BLaER1 (cell line): ENCODE measurements at regions not wholly inside any gene's neighbourhood (a gene's known extent, or its start where the extent isn't known, plus 50 kb on each side); places are given as distances from the start of the nearest gene placed in this dataset.

ENCODE experiments used
- H3K27ac ChIP-seq: shearing (Covaris generic); formaldehyde crosslinking; 2 replicates; pipeline ENCODE4 v1.8.1; 2022
- H3K27me3 ChIP-seq: shearing (Covaris generic); formaldehyde crosslinking; 2 replicates; pipeline ENCODE4 v1.8.1; 2022
- H3K36me3 ChIP-seq: shearing (Covaris generic); formaldehyde crosslinking; 2 replicates; pipeline ENCODE4 v1.8.1; 2022
- H3K4me1 ChIP-seq: shearing (Covaris generic); formaldehyde crosslinking; 2 replicates; pipeline ENCODE4 v1.8.1; 2022
- H3K4me2 ChIP-seq: shearing (Covaris generic); formaldehyde crosslinking; 2 replicates; pipeline ENCODE4 v1.8.1; 2022
- H3K4me3 ChIP-seq: shearing (Covaris generic); formaldehyde crosslinking; 2 replicates; pipeline ENCODE4 v1.8.1; 2022
- H3K9ac ChIP-seq: shearing (Covaris generic); formaldehyde crosslinking; 2 replicates; pipeline ENCODE4 v1.8.1; 2022
- H3K9me3 ChIP-seq: shearing (Covaris generic); formaldehyde crosslinking; 2 replicates; pipeline ENCODE4 v1.8.1; 2022
- H4K20me1 ChIP-seq: shearing (Covaris generic); formaldehyde crosslinking; 2 replicates; pipeline ENCODE4 v1.8.1; 2022
- Cebpa-rat ChIP-seq: shearing (Covaris generic); IDR thresholded peaks from 2 replicates; pipeline ENCODE4 v1.8.1; 2022

DNA sequence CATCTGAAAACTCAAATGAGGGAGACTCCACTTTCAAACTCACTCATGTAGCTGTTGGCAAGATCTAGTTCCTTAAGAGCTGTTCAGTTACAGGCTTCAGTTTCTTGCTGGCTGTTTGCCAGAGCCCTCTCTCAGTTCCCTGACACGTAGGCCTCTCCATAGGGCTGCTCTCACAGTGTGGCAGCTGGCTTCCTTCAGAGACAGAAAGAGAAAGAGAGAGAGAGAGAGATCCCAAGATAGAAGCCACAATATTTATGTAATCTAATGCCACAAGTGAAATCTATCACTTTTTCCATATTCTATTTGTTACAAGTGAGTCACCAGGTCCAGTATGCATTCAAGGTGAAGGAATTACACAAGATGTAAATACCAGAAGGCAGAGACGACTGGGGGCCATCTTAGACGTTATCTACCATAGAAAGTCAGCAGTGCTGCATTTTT is 168.8 kb downstream of the RCN1 start:
- Histone ChIP-seq H4K20me1 (no peaks in the 10 kb centered on the region), H3K27me3 (no peaks in the 10 kb centered on the region), H3K4me3 (no peak overlapping the region), H3K4me1 (peaks cover 7% of the 10 kb centered on the region; the same call in 1 of the 2 replicates), H3K27ac (no peak overlapping the region), H3K9ac (no peak overlapping the region), H3K9me3 (no peaks in the 10 kb centered on the region), H3K4me2 (no peak overlapping the region; the same call in 1 of the 2 replicates), H3K36me3 (no peaks in the 10 kb centered on the region)
- no peak for TF ChIP-seq Cebpa-rat

DNA sequence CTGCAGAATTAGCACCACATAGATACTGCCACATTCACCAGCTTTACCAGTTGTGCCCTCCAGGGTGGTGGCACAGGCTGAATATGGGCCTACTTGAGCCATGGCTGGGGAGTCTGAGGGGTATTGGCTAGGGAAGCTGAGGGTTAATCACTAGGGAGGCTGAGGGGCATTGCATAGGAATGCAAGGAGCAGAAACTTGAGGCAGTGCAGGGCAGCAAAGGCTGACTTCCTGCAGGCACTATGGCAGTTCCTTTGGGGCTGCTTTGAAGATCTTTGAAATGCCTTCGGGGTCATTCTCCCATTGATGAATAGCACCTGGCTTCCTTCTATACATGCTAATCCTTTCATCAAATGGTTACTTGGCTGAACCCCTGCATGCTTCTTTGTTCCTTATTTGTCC is 171.5 kb downstream of the RCN1 start:
- Histone ChIP-seq H3K4me3 (no peak overlapping the region), H3K27ac (no peak overlapping the region), H3K9ac (no peak overlapping the region), H3K27me3 (no peaks in the 10 kb centered on the region), H3K9me3 (no peaks in the 10 kb centered on the region), H3K4me2 (no peak overlapping the region), H3K4me1 (peaks cover 7% of the 10 kb centered on the region; the same call in 1 of the 2 replicates), H3K36me3 (no peaks in the 10 kb centered on the region), H4K20me1 (no peaks in the 10 kb centered on the region)
- TF ChIP-seq Cebpa-rat: no peak

DNA sequence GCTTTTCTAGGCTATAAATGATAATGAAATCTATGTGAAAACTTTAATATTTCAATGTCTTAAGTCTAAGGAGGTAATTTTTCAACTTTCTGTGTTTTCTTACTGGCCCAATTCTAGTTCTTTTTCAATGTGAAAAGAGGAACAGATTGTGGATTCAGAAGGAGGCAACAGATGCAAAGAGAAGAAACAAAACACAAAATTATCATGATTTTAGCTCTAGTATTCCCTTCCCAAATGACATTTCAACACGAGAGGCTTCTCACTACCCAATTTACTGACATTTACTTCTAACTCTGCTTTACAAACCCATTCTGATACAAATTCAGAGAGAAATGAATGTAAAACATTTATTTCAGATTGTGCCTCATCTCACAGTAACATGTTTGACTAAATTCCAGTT is 169.4 kb downstream of the WT1 start:
- no peak overlapping the region for H3K4me3 ChIP-seq

DNA sequence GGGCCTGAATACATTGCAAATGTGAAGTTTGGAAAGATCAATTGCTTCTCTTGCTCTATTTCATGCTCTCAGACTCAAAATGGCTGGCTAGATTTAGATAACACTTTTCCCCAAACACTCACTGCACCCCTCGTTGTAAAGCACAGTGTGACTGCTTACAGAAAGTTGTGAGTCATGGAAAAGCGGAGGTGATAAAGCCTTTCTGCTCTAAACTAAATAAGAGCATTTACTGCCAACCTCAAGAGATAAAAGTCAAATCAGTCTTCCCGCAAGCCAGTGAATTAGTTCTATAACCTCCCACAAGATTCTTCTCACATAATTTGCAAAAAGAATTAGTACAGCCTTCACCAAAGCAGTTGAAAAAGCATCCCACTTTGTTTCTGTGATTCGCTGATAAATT is 168.7 kb downstream of the WT1 start:
- TF ChIP-seq Cebpa-rat: no peak

More for the DNA sequence above, 169.4 kb downstream of the WT1 start:
- H3K4me2 ChIP-seq: no peak overlapping the region
- H3K27ac ChIP-seq: no peak overlapping the region
- no peak for TF ChIP-seq Cebpa-rat
- H3K27me3 ChIP-seq: no peaks in the 10 kb centered on the region
- no peaks in the 10 kb centered on the region for H4K20me1 ChIP-seq
- H3K4me1 ChIP-seq: no peaks in the 10 kb centered on the region
- no peaks in the 10 kb centered on the region for H3K9me3 ChIP-seq
- H3K9ac ChIP-seq: no peak overlapping the region
- H3K36me3 ChIP-seq: no peaks in the 10 kb centered on the region

DNA sequence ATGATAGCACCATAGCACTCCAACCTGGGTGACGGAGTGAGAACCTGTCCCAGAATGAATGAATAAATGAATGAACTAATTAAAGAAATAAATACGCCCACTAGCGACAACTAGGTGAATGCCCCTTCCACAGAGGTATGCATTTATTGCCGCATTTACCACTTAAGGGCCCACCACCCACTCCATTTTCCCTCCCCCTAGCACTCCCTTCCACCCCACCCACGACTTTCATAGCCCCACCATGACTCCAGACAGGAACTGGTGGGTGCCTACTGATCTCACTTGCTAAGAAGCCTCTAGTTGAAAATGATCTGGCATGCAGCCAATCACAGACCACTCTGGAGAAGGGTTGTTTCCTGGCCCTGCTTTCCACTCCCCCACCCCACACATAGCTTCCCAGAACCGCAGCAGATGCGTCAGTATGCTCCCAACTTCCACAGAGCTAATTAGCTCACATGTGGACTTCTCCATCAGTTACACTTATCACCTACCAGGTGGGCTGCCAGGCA is 167.6 kb downstream of the WT1 start:
- Histone ChIP-seq H3K27ac (no peak overlapping the region), H3K4me2 (no peak overlapping the region), H4K20me1 (no peaks in the 10 kb centered on the region), H3K4me1 (no peaks in the 10 kb centered on the region), H3K9me3 (no peaks in the 10 kb centered on the region), H3K9ac (no peak overlapping the region), H3K4me3 (no peak overlapping the region), H3K27me3 (no peaks in the 10 kb centered on the region), H3K36me3 (no peaks in the 10 kb centered on the region)
- TF ChIP-seq Cebpa-rat: no peak

More for the DNA sequence above, 168.7 kb downstream of the WT1 start:
- no peaks in the 10 kb centered on the region for H3K36me3 ChIP-seq
- H4K20me1 ChIP-seq: no peaks in the 10 kb centered on the region
- no peak overlapping the region for H3K9ac ChIP-seq
- no peaks in the 10 kb centered on the region for H3K27me3 ChIP-seq
- no peak overlapping the region for H3K4me2 ChIP-seq
- no peak overlapping the region for H3K27ac ChIP-seq
- H3K9me3 ChIP-seq: no peaks in the 10 kb centered on the region
- no peaks in the 10 kb centered on the region for H3K4me1 ChIP-seq
- H3K4me3 ChIP-seq: no peak overlapping the region

DNA sequence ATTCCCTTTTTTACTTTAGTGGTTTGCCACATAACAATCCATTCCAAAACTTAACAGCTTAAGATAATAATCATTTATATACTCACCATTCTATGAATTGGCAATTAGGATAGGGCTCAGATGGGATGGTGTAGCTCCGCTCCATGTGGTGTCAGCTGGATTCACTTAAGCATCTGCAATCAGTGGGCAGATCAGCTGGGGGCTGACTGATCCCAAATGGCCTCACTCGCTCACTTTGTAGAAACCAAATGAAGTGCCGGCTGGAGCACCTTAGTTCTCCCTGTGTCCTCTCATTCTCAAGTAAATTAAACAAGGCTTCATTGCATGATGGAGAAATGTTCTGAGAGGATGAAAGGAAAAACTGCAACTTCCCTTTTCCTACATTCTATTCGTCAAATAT is 161.4 kb downstream of the WT1 start:
- no peak for TF ChIP-seq Cebpa-rat
- Histone ChIP-seq H3K36me3 (no peaks in the 10 kb centered on the region), H3K27ac (no peak overlapping the region), H3K4me1 (no peaks in the 10 kb centered on the region), H4K20me1 (no peaks in the 10 kb centered on the region), H3K4me2 (no peak overlapping the region), H3K9me3 (no peaks in the 10 kb centered on the region), H3K27me3 (no peaks in the 10 kb centered on the region), H3K9ac (no peak overlapping the region), H3K4me3 (no peak overlapping the region)

DNA sequence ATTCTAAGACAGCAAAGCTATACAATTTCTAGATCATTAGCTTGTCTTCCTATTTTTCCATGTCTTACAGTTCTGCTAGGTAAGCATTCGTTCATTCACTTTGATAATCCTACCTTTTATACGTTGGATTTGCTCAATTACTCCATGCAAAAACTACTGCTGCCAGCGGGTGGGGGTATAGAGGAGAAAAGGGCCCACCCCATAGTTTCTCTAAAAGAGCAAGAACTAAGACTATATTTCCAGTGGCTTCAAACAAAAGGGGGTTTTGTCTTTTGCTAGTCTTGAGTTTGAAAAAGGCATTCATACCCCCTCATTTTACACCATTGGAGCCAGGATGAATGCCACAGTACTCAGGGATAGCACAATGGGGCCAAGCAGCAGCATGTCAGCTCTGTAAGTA is 155.7 kb downstream of the WT1 start:
- TF ChIP-seq Cebpa-rat: no peak
- H3K27me3 ChIP-seq: no peaks in the 10 kb centered on the region
- no peaks in the 10 kb centered on the region for H3K4me1 ChIP-seq
- no peaks in the 10 kb centered on the region for H3K36me3 ChIP-seq
- no peak overlapping the region for H3K9ac ChIP-seq
- H3K27ac ChIP-seq: no peak overlapping the region
- H3K4me2 ChIP-seq: no peak overlapping the region
- H3K4me3 ChIP-seq: no peak overlapping the region
- no peaks in the 10 kb centered on the region for H4K20me1 ChIP-seq
- 0 out of 2 replicates have a peak, but pooled peaks cover 7% of the 10 kb centered on the region for H3K9me3 ChIP-seq

DNA sequence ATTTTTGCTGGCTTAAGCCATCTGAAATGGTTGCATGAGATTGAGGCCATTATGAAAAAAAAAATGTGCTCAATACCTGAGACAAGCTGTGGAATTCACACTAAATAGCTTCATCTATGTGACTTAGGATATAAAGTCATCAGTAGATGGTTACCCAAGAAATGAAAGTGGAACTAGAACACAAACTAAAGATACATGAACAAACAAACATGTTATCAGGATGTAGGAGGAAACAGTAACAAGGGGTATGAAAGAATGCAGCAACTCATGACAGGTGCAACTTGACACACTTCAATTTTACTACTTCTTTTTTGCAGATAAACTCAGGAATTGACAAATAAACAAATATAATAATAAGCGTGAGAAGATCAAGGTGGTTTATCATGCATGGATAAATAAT is 155.0 kb downstream of the WT1 start:
- H3K4me2 ChIP-seq: no peak overlapping the region
- H3K27me3 ChIP-seq: no peaks in the 10 kb centered on the region
- no peaks in the 10 kb centered on the region for H3K4me1 ChIP-seq
- no peak overlapping the region for H3K27ac ChIP-seq
- no peaks in the 10 kb centered on the region for H4K20me1 ChIP-seq
- 0 out of 2 replicates have a peak, but pooled peaks cover 7% of the 10 kb centered on the region for H3K9me3 ChIP-seq
- no peak overlapping the region for H3K4me3 ChIP-seq
- TF ChIP-seq Cebpa-rat: no peak
- no peak overlapping the region for H3K9ac ChIP-seq
- H3K36me3 ChIP-seq: no peaks in the 10 kb centered on the region

DNA sequence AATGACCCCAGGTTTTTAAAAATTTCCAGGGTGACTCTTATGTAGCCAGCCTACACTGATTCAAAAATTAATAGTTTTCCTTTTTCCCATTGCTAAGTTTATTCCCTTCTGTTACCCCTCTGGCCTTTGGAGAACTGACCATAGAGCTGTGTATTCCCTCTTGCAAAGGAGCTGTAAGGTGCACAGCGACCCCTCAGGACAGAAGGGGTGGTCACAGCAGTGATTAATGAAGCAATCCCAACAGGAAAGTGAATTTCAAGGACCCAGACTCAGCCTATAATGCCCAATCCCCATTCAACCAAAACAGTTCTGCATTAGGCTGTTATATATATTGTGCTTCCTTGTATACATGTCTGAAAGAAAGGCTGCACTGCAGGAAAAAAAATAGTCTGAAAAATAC is 147.1 kb downstream of the WT1 start:
- TF ChIP-seq Cebpa-rat: no peak
- no peaks in the 10 kb centered on the region for H4K20me1 ChIP-seq
- H3K36me3 ChIP-seq: no peaks in the 10 kb centered on the region
- H3K4me2 ChIP-seq: no peak overlapping the region
- peaks cover 8% of the 10 kb centered on the region; the same call in 1 of the 2 replicates for H3K9me3 ChIP-seq
- H3K27me3 ChIP-seq: no peaks in the 10 kb centered on the region
- H3K27ac ChIP-seq: no peak overlapping the region
- H3K4me3 ChIP-seq: no peak overlapping the region
- H3K9ac ChIP-seq: no peak overlapping the region
- no peaks in the 10 kb centered on the region for H3K4me1 ChIP-seq

DNA sequence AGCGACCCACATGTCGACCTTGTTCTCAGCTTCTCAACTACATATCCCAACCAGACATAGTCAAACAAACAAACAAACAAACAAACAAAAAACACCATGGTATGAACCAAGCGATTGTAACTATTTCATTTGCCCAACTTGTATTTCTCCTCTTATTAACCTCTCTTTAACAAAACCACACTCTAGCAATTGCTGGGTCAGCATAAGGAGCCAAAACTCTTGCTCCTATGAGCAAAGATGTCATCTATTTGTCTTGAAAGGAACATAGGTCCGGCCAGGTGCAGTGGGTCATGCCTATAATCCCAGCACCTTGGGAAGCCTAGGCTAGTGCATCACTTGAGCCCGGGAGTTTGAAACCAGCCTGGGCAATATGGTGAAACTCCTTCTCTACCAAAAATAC is 145.6 kb downstream of the WT1 start:
- no peak overlapping the region for H3K4me2 ChIP-seq
- no peak overlapping the region for H3K9ac ChIP-seq
- peaks cover 4% of the 10 kb centered on the region; the same call in 1 of the 2 replicates for H3K9me3 ChIP-seq
- no peaks in the 10 kb centered on the region for H3K27me3 ChIP-seq
- no peaks in the 10 kb centered on the region for H3K36me3 ChIP-seq
- no peak for TF ChIP-seq Cebpa-rat
- H4K20me1 ChIP-seq: no peaks in the 10 kb centered on the region
- H3K27ac ChIP-seq: no peak overlapping the region
- H3K4me1 ChIP-seq: no peaks in the 10 kb centered on the region
- no peak overlapping the region for H3K4me3 ChIP-seq

DNA sequence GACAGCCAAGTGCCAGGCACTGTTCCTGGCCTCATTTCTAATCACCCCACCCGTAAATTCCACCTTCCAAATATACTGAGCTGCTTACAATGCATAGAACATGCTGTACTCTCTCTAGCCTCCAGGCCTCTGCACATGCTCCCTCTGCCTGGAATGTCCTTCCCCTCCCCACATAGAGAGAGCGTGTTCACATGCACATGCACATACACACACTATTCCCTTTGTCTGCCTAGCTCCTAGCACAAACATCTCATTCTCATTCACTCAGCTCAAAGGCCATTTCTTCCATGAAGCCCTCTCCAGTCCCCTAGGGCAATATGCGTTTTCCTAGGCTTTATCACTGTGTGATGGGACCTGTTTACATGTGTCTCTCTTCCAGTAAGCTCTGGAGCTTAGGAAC is 144.6 kb downstream of the WT1 start:
- no peak for TF ChIP-seq Cebpa-rat
- Histone ChIP-seq H4K20me1 (no peaks in the 10 kb centered on the region), H3K4me3 (no peak overlapping the region), H3K4me1 (no peaks in the 10 kb centered on the region), H3K27me3 (no peaks in the 10 kb centered on the region), H3K9ac (no peak overlapping the region), H3K27ac (no peak overlapping the region), H3K36me3 (no peaks in the 10 kb centered on the region), H3K4me2 (no peak overlapping the region), H3K9me3 (peaks cover 4% of the 10 kb centered on the region; the same call in 1 of the 2 replicates)
